ENCODE measurements at regions not wholly inside any gene's neighbourhood (a gene's known extent, or its start where the extent isn't known, plus 50 kb on each side); places are given as distances from the start of the nearest gene placed in this dataset.

- no peak overlapping the region for H3K4me2 ChIP-seq (ENCODE audit: low read depth, low read length, poor library complexity, severe bottlenecking)
Measured at GRCh38 chr9:108087781-108088180, 598.2 kb upstream of the KLF4 start.

GRCh38 chr9:108086624-108087023 lies 597.1 kb upstream of the KLF4 start:
- peaks cover 3% of the 10 kb centered on the region; the same call in 1 of the 2 replicates for H3K9me3 ChIP-seq (ENCODE audit: insufficient read depth, low read depth, low read length)
- no peaks in the 10 kb centered on the region for H3K4me1 ChIP-seq (ENCODE audit: insufficient read depth, low read length, poor library complexity, severe bottlenecking)
- H3K4me2 ChIP-seq (ENCODE audit: low read depth, low read length, poor library complexity, severe bottlenecking), result no peak overlapping the region
- no peak overlapping the region for H2AFZ ChIP-seq (ENCODE audit: low read length)
- H3K9me2 ChIP-seq (replicated peaks; ENCODE audit: low read depth, low read length), result no peaks in the 10 kb centered on the region
- no peaks in the 10 kb centered on the region for H4K20me1 ChIP-seq (ENCODE audit: insufficient read depth, low read length, poor library complexity, severe bottlenecking)
- TF ChIP-seq CTCF (conservative IDR thresholded peaks at IDR 0.05; ENCODE audit: low read length) (no peak), EZH2phosphoT487 (IDR thresholded peaks at IDR 0.05; ENCODE audit: borderline replicate concordance) (no peak)
- H3K9ac ChIP-seq (ENCODE audit: low read depth, low read length, poor library complexity, severe bottlenecking), result no peak overlapping the region
- no peaks in the 10 kb centered on the region for H3K36me3 ChIP-seq (ENCODE audit: insufficient read depth, low read length)
- no peaks in the 10 kb centered on the region for H3K27me3 ChIP-seq (ENCODE audit: insufficient read depth, low read length, poor library complexity, severe bottlenecking)
- no peaks in the 10 kb centered on the region for H3F3A ChIP-seq (ENCODE audit: low read depth)
- H3K79me2 ChIP-seq (ENCODE audit: insufficient read depth, low read length), result no peaks in the 10 kb centered on the region
- H3K4me3 ChIP-seq (ENCODE audit: low read length, poor library complexity, severe bottlenecking), result no peak overlapping the region

More at GRCh38 chr9:108087781-108088180, 598.2 kb upstream of the KLF4 start:
- Histone ChIP-seq H3K79me2 (ENCODE audit: insufficient read depth, low read length) (no peaks in the 10 kb centered on the region), H3K27me3 (ENCODE audit: insufficient read depth, low read length, poor library complexity, severe bottlenecking) (no peaks in the 10 kb centered on the region), H3K9ac (ENCODE audit: low read depth, low read length, poor library complexity, severe bottlenecking) (no peak overlapping the region), H3K4me3 (ENCODE audit: low read length, poor library complexity, severe bottlenecking) (no peak overlapping the region), H3K36me3 (ENCODE audit: insufficient read depth, low read length) (no peaks in the 10 kb centered on the region), H3K9me3 (ENCODE audit: insufficient read depth, low read depth, low read length) (peaks cover 6% of the 10 kb centered on the region; the same call in 1 of the 2 replicates), H3K9me2 (replicated peaks; ENCODE audit: low read depth, low read length) (no peaks in the 10 kb centered on the region), H4K20me1 (ENCODE audit: insufficient read depth, low read length, poor library complexity, severe bottlenecking) (no peaks in the 10 kb centered on the region), H2AFZ (ENCODE audit: low read length) (no peak overlapping the region), H3F3A (ENCODE audit: low read depth) (no peaks in the 10 kb centered on the region), H3K4me1 (ENCODE audit: insufficient read depth, low read length, poor library complexity, severe bottlenecking) (no peaks in the 10 kb centered on the region)
- TF ChIP-seq CTCF (conservative IDR thresholded peaks at IDR 0.05; ENCODE audit: low read length), result no peak
- no peak for TF ChIP-seq EZH2phosphoT487 (IDR thresholded peaks at IDR 0.05; ENCODE audit: borderline replicate concordance)

GRCh38 chr9:108085294-108085693 lies 595.7 kb upstream of the KLF4 start:
- H3K9me2 ChIP-seq (replicated peaks; ENCODE audit: low read depth, low read length), result no peaks in the 10 kb centered on the region
- H3K9me3 ChIP-seq (ENCODE audit: insufficient read depth, low read depth, low read length), result peaks cover 3% of the 10 kb centered on the region; the same call in 1 of the 2 replicates
- H2AFZ ChIP-seq (ENCODE audit: low read length), result no peak overlapping the region
- TF ChIP-seq EZH2phosphoT487 (IDR thresholded peaks at IDR 0.05; ENCODE audit: borderline replicate concordance) (no peak), CTCF (conservative IDR thresholded peaks at IDR 0.05; ENCODE audit: low read length) (no peak)
- H3K79me2 ChIP-seq (ENCODE audit: insufficient read depth, low read length), result no peaks in the 10 kb centered on the region
- no peak overlapping the region for H3K4me3 ChIP-seq (ENCODE audit: low read length, poor library complexity, severe bottlenecking)
- no peak overlapping the region for H3K9ac ChIP-seq (ENCODE audit: low read depth, low read length, poor library complexity, severe bottlenecking)
- no peak overlapping the region for H3K4me2 ChIP-seq (ENCODE audit: low read depth, low read length, poor library complexity, severe bottlenecking)
- H3K36me3 ChIP-seq (ENCODE audit: insufficient read depth, low read length), result no peaks in the 10 kb centered on the region
- no peaks in the 10 kb centered on the region for H4K20me1 ChIP-seq (ENCODE audit: insufficient read depth, low read length, poor library complexity, severe bottlenecking)
- no peaks in the 10 kb centered on the region for H3K4me1 ChIP-seq (ENCODE audit: insufficient read depth, low read length, poor library complexity, severe bottlenecking)
- no peaks in the 10 kb centered on the region for H3F3A ChIP-seq (ENCODE audit: low read depth)
- H3K27me3 ChIP-seq (ENCODE audit: insufficient read depth, low read length, poor library complexity, severe bottlenecking), result no peaks in the 10 kb centered on the region

All from Loucy (cell line).